Activated CD4-positive, alpha-beta T cell treated with anti-CD3 and anti-CD28 coated beads, Interleukin-2, amount 50 U/mL, for 24 hours (primary cell): ENCODE measurements at regions not wholly inside any gene's neighbourhood (a gene's known extent, or its start where the extent isn't known, plus 50 kb on each side); places are given as distances from the start of the nearest gene placed in this dataset.
"Not testable (repeated sequence)": the region's sequence is repeated elsewhere in the genome, so short reads cannot be mapped to it uniquely, and the experiment has no call there.

Source experiments
- DNase-seq, 2 donors: peaks; one replicate each; pipeline ENCODE4 v3.0.0-alpha.2; 2020; ENCODE audit warnings: low read depth in 1 of 2, low spot score in 1 of 2

DNA sequence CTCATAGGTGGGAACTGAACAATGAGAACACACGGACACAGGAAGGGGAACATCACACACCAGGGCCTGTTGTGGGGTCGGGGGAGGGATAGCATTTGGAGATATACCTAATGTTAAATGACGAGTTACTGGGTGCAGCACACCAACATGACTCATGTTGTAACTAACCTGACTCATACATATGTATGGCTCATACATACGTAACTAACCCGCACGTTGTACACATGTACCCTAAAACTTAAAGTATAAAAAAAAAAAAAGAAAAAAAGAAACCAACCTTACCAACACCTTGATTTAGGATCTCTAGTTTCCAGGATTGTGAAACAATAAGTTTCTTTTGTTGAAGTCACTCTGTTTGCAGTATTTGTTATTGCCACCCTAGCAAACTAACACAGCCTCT lies 76.3 kb upstream of the NPSR1 start:
- not testable (repeated sequence) for DNase-seq

DNA sequence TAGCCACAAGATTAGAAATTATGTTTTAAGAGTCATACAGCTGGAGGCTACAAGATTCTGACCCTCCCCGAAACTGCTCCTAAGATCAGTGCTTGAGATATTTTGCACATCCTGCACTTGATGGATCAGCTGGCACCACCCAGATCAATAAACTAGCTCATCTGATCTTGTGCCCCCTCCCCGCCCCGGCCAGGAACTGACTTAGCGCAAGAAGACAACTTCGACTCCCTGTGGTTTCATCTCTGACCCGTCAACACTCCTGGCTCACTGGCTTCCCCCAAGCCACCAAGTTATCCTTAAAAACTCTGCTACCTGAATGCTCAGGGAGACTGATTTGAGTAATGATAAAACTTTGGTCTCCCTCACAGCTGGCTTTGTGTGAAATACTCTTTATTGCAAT lies 73.5 kb upstream of the NPSR1 start:
- no peak for DNase-seq

DNA sequence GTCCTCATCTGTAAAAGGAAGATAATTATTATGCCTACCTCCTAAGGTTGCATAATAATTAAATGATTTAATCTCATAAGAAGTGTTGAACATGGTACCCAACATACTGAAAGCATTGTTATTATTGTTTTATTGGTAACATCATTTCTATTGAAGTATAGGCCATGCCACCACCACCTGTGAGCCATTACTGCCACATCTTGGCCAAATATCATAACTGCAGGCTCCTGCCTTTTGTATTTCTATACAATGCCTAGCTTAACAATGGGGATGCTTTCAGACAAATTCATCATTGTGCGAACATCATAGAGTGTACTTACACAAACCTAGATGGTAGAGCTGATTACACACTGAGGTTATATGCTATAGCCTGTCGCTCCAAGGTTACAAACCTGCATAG lies 61.1 kb upstream of the NPSR1 start:
- no peak for DNase-seq

DNA sequence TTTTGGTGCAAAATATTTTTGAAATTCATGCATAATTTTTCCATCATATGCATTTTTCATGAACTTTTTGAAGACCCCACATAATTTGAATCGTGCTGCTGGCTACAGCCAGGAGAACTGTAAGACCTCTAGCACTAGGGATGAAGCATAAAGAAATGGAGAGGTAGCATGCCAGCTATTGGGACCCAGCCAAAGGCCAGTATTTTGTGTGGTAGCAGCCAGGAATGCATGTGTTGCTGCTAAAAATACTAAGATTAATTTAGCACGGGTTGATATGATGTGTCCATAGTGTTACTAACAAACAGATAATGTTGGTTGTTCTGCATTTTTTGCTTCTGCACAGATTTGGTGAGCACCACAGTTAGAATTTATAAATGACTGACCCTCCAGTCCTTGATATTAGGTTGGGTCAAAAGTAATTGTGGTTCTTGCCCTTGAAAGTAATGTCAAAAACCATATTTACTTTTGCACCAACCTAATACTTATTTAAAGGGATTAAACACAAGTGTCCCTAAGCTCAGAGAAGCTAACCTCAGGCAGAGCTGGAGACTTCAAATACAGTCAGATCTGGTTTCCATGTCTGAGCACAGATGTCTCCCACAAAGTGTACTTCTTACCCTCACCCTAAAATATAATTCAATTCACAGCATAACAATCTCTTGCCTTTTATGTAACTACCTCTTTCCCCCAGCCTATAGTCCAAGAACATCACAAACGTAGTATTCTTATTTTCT lies 54.1 kb upstream of the NPSR1 start:
- no peak for DNase-seq
